GM12878 (cell line): ENCODE measurements at regions not wholly inside any gene's neighbourhood (a gene's known extent, or its start where the extent isn't known, plus 50 kb on each side); places are given as distances from the start of the nearest gene placed in this dataset.

Experiments used
- ATAC-seq: fragments of 200-7000 bp; cut with Tn5 transposase; 3 replicates; pipeline ENCODE4 v1.9.1; 2020; ENCODE audit warnings: mild to moderate bottlenecking, moderate library complexity
- BruUV-seq: library from RNA; stranded (reverse); fragments of 400-500 nt; replicated peaks from 2 replicates; lab custom pipeline; 2021; lab: Mats Ljungman, UMichigan
- CTCF ChIA-PET: fragments of 300-600 bp; sonication (Branson Sonifier 250); formaldehyde crosslinking; extraction: SDS; loops from one replicate; lab custom pipeline; 2021; ENCODE audit warnings: inconsistent platforms; lab: Yijun Ruan, JAX
- POLR2A ChIA-PET: fragments of 350-600 bp; formaldehyde crosslinking; extraction: SDS; loops from one replicate; lab custom pipeline; 2021; ENCODE audit warnings: inconsistent platforms; lab: Charles Lee
- RAD21 ChIA-PET: fragments of 300-600 bp; sonication (Branson Sonifier 250); formaldehyde crosslinking; loops from one replicate; lab custom pipeline; 2023; ENCODE audit warnings: antibody characterized with exemption; ENCODE audit not compliant: unreplicated experiment; lab: Charles Lee
- SMC1A ChIA-PET: fragments of 300-600 bp; sonication (Branson Sonifier 250); formaldehyde crosslinking; loops from one replicate; lab custom pipeline; 2023; ENCODE audit not compliant: unreplicated experiment, uncharacterized antibody; lab: Charles Lee
- DNase-seq: peaks from one replicate; pipeline ENCODE4 v3.0.0-alpha.2; 2011; ENCODE audit warnings: low read depth, low spot score
- FAIRE-seq: peaks from 3 replicates; lab custom pipeline; 2011; peaks lifted over from hg19 to GRCh38; lab: Jason Lieb, UNC
- H2AFZ ChIP-seq: 2 replicates; pipeline ENCODE4 v1.6.0; 2011; ENCODE audit warnings: low read depth, low read length, control low read depth; ENCODE audit not compliant: control insufficient read depth
- H3K27ac ChIP-seq: 2 replicates; pipeline ENCODE4 v1.5.1; 2011; ENCODE audit warnings: control low read depth; ENCODE audit not compliant: control insufficient read depth, insufficient read depth
- H3K27me3 ChIP-seq, 2 experiments: replicated peaks in 1 of 2; 2 replicates each; pipeline versions ENCODE4 v1.6.0 to v1.6.1; 2011; ENCODE audit warnings: low read length in 1 of 2; ENCODE audit not compliant: control insufficient read depth in 2 of 2, insufficient read depth in 2 of 2
- H3K36me3 ChIP-seq, 2 experiments: 2 replicates each; pipeline ENCODE4 v1.5.1; 2011; ENCODE audit warnings: low read length in 1 of 2; ENCODE audit not compliant: control insufficient read depth in 2 of 2, insufficient read depth in 2 of 2
- H3K4me1 ChIP-seq: 2 replicates; pipeline ENCODE4 v1.6.1; 2011; ENCODE audit warnings: mild to moderate bottlenecking, low read length, moderate library complexity, mixed read lengths; ENCODE audit not compliant: control insufficient read depth, insufficient read depth
- H3K4me2 ChIP-seq: 2 replicates; pipeline ENCODE4 v1.6.0; 2011; ENCODE audit warnings: control low read depth; ENCODE audit not compliant: control insufficient read depth, insufficient read depth
- H3K4me3 ChIP-seq: fragments of 200-600 bp; sonication (generic); 2 replicates; pipeline ENCODE4 v1.5.1; 2016
- H3K79me2 ChIP-seq: 2 replicates; pipeline ENCODE4 v1.6.0; 2011; ENCODE audit warnings: low read length; ENCODE audit not compliant: control insufficient read depth, insufficient read depth
- H3K9ac ChIP-seq: 2 replicates; pipeline ENCODE4 v1.8.0; 2011; ENCODE audit warnings: low read length, control low read depth, mixed read lengths; ENCODE audit not compliant: control insufficient read depth, insufficient read depth
- H3K9me3 ChIP-seq: replicated peaks from 3 replicates; pipeline ENCODE4 v1.5.1; 2011; ENCODE audit warnings: mild to moderate bottlenecking, low read length; ENCODE audit not compliant: control insufficient read depth, insufficient read depth
- H4K20me1 ChIP-seq: 2 replicates; pipeline ENCODE4 v1.6.0; 2011; ENCODE audit not compliant: control insufficient read depth, insufficient read depth
- CBFB ChIP-seq: IDR thresholded peaks from 2 replicates; pipeline ENCODE4 v1.6.1; 2016; ENCODE audit warnings: antibody characterized with exemption, low read depth
- CBX3 ChIP-seq: fragments of 200-600 bp; sonication (generic); IDR thresholded peaks from 2 replicates; pipeline ENCODE4 v1.6.1; 2016; ENCODE audit warnings: low read depth, borderline replicate concordance
- CREB1 ChIP-seq: IDR thresholded peaks from 2 replicates; pipeline ENCODE4 v1.6.1; 2012; ENCODE audit warnings: low read depth, mild to moderate bottlenecking, inconsistent platforms
- ELK1 ChIP-seq: IDR thresholded peaks from 2 replicates; pipeline ENCODE4 v1.6.1; 2012; ENCODE audit warnings: low read depth, low read length, improper control_type of control experiment
- EZH2 ChIP-seq: IDR thresholded peaks from 2 replicates; pipeline ENCODE4 v1.6.1; 2012; ENCODE audit warnings: low read depth, mild to moderate bottlenecking, control low read depth, inconsistent platforms, low read length, borderline replicate concordance; ENCODE audit not compliant: control insufficient read depth
- IKZF1 ChIP-seq: fragments of 450-650 bp; conservative IDR thresholded peaks from 2 replicates; pipeline ENCODE4 v1.6.1; 2017; ENCODE audit warnings: antibody characterized with exemption, mild to moderate bottlenecking
- MYB ChIP-seq: fragments of 150-350 bp; IDR thresholded peaks from 2 replicates; pipeline ENCODE4 v1.6.1; 2014; ENCODE audit warnings: mild to moderate bottlenecking, low read depth, low read length, borderline replicate concordance
- SKIL ChIP-seq: fragments of 450-650 bp; IDR thresholded peaks from 2 replicates; pipeline ENCODE4 v1.6.1; 2017; ENCODE audit warnings: mild to moderate bottlenecking, low read depth, inconsistent platforms; ENCODE audit not compliant: poor library complexity, severe bottlenecking
- TCF3 ChIP-seq: IDR thresholded peaks from 2 replicates; pipeline ENCODE4 v1.6.1; 2012; ENCODE audit warnings: low read depth, mild to moderate bottlenecking, low read length, borderline replicate concordance; ENCODE audit not compliant: insufficient read depth
- ZBED1 ChIP-seq: IDR thresholded peaks from 2 replicates; pipeline ENCODE4 v1.6.1; 2016; ENCODE audit warnings: borderline replicate concordance
- ZBTB4 ChIP-seq: fragments of 450-650 bp; formaldehyde crosslinking; IDR thresholded peaks from 2 replicates; pipeline ENCODE4 v1.4.0; 2022; ENCODE audit warnings: mild to moderate bottlenecking, moderate library complexity
- ZSCAN29 ChIP-seq: fragments of 450-650 bp; IDR thresholded peaks from 2 replicates; pipeline ENCODE4 v1.6.1; 2017; ENCODE audit warnings: mild to moderate bottlenecking, moderate library complexity
- ZZZ3 ChIP-seq: IDR thresholded peaks from 2 replicates; pipeline ENCODE4 v1.6.1; 2011; ENCODE audit warnings: low read depth; ENCODE audit not compliant: control insufficient read depth, insufficient read length
- in situ Hi-C: fragments of 300-500 bp; cut with MboI; formaldehyde crosslinking; loops from 9 replicates; pipeline ENCODE4 v1.14.3; 2018; ENCODE audit warnings: mixed read lengths
- intact Hi-C: fragments of 100-400 bp; cut with micrococcal nuclease; formaldehyde crosslinking; loops from one replicate; pipeline ENCODE4 v1.14.2; 2022; ENCODE audit not compliant: unreplicated experiment
- TF ChIP-seq, protein P1 (sequence below): fragments of 450-650 bp; formaldehyde crosslinking; IDR thresholded peaks from 2 replicates; pipeline ENCODE4 v1.5.0; 2022; ENCODE audit warnings: mild to moderate bottlenecking, missing genetic modification characterization
- TF ChIP-seq, protein P2 (sequence below): IDR thresholded peaks from 2 replicates; pipeline ENCODE4 v1.6.1; 2011; ENCODE audit warnings: borderline replicate concordance, low read depth, mild to moderate bottlenecking, moderate library complexity, mixed read lengths, low read length; ENCODE audit not compliant: insufficient read depth; ENCODE audit errors: extremely low read length

GRCh38 chr2:103119352-103119751 lies 357.5 kb downstream of the TMEM182 start:
- no TSS peak for BruUV-seq
- no peaks in the 10 kb centered on the region for H3K79me2 ChIP-seq
- ChIA-PET RAD21 (no interaction called here), CTCF (no interaction called here), SMC1A (no interaction called here), POLR2A (no interaction called here)
- H3K36me3 ChIP-seq: no peaks in the 10 kb centered on the region
- no peak overlapping the region for H3K4me3 ChIP-seq
- no peak for FAIRE-seq
- H3K4me1 ChIP-seq: no peaks in the 10 kb centered on the region
- in situ Hi-C loops (no loop called here), intact Hi-C loops (no loop called here)
- H3K27me3 ChIP-seq: no peaks in the 10 kb centered on the region
- no peak overlapping the region for H2AFZ ChIP-seq
- H3K27ac ChIP-seq: no peak overlapping the region
- H3K4me2 ChIP-seq: no peak overlapping the region
- H3K9ac ChIP-seq: no peak overlapping the region
- H3K9me3 ChIP-seq: no peaks in the 10 kb centered on the region
- TF ChIP-seq, protein P1, sequence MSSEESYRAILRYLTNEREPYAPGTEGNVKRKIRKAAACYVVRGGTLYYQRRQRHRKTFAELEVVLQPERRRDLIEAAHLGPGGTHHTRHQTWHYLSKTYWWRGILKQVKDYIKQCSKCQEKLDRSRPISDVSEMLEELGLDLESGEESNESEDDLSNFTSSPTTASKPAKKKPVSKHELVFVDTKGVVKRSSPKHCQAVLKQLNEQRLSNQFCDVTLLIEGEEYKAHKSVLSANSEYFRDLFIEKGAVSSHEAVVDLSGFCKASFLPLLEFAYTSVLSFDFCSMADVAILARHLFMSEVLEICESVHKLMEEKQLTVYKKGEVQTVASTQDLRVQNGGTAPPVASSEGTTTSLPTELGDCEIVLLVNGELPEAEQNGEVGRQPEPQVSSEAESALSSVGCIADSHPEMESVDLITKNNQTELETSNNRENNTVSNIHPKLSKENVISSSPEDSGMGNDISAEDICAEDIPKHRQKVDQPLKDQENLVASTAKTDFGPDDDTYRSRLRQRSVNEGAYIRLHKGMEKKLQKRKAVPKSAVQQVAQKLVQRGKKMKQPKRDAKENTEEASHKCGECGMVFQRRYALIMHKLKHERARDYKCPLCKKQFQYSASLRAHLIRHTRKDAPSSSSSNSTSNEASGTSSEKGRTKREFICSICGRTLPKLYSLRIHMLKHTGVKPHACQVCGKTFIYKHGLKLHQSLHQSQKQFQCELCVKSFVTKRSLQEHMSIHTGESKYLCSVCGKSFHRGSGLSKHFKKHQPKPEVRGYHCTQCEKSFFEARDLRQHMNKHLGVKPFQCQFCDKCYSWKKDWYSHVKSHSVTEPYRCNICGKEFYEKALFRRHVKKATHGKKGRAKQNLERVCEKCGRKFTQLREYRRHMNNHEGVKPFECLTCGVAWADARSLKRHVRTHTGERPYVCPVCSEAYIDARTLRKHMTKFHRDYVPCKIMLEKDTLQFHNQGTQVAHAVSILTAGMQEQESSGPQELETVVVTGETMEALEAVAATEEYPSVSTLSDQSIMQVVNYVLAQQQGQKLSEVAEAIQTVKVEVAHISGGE (CRISPR knock-in tag): no peak
- TF ChIP-seq, protein P2, sequence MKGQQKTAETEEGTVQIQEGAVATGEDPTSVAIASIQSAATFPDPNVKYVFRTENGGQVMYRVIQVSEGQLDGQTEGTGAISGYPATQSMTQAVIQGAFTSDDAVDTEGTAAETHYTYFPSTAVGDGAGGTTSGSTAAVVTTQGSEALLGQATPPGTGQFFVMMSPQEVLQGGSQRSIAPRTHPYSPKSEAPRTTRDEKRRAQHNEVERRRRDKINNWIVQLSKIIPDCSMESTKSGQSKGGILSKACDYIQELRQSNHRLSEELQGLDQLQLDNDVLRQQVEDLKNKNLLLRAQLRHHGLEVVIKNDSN: no peak
- TF ChIP-seq EZH2 (no peak), CREB1 (no peak), ZSCAN29 (no peak), IKZF1 (no peak), ZZZ3 (no peak), ELK1 (no peak), TCF3 (no peak), SKIL (no peak), ZBED1 (no peak), CBFB (no peak), ZBTB4 (CRISPR knock-in tag) (no peak), MYB (no peak), CBX3 (no peak)
- no peaks in the 10 kb centered on the region for H4K20me1 ChIP-seq
- DNase-seq: no peak
- no peak for ATAC-seq
